Sigmoid colon (tissue), 6 donors: ENCODE measurements at regions not wholly inside any gene's neighbourhood (a gene's known extent, or its start where the extent isn't known, plus 50 kb on each side); places are given as distances from the start of the nearest gene placed in this dataset.

Source experiments
- DNase-seq: peaks from one replicate; pipeline ENCODE4 v3.0.0-alpha.2; 2019
- H3K27ac ChIP-seq, 4 donors: fragments of 200-600 bp; sonication (generic); one replicate each; pipeline ENCODE4 v1.5.1; 2016 to 2019; ENCODE audit warnings: mild to moderate bottlenecking in 1 of 4
- H3K27me3 ChIP-seq, 3 donors: fragments of 200-600 bp; sonication (generic); one replicate each; pipeline ENCODE4 v1.5.1; 2019; ENCODE audit warnings: mild to moderate bottlenecking in 1 of 3
- H3K36me3 ChIP-seq, 4 donors: fragments of 200-600 bp; sonication (generic); one replicate each; pipeline ENCODE4 v1.5.1; 2016 to 2019
- H3K4me1 ChIP-seq, 4 donors: fragments of 200-600 bp; sonication (generic); one replicate each; pipeline ENCODE4 v1.5.1; 2017 to 2019
- H3K4me3 ChIP-seq, 4 donors: fragments of 200-600 bp; sonication (generic); one replicate each; pipeline ENCODE4 v1.5.1; 2017 to 2019; ENCODE audit warnings: mild to moderate bottlenecking in 2 of 4, moderate library complexity in 1 of 4
- H3K9me3 ChIP-seq, 4 donors: fragments of 200-600 bp in 3 of 4; sonication (generic) in 3 of 4; one replicate each; pipeline versions ENCODE4 v1.5.1 to v1.6.1; 2013 to 2019
- CTCF ChIP-seq, 4 experiments: fragments of 450-650 bp in 3 of 4; fragments of 200-600 bp in 1 of 4; IDR thresholded peaks; one replicate each; pipeline ENCODE4 v1.5.1; 2016 to 2019; ENCODE audit warnings: antibody characterized with exemption in 4 of 4, mild to moderate bottlenecking in 3 of 4, moderate library complexity in 2 of 4
- EP300 ChIP-seq, 4 donors: sonication (generic); formaldehyde crosslinking; IDR thresholded peaks; one replicate each; pipeline ENCODE4 v1.6.1; 2017; ENCODE audit warnings: antibody characterized with exemption in 4 of 4
- POLR2A ChIP-seq, 2 donors: fragments of 450-650 bp; IDR thresholded peaks; one replicate each; pipeline ENCODE4 v1.6.1; 2016; ENCODE audit warnings: antibody characterized with exemption in 2 of 2, mild to moderate bottlenecking in 2 of 2, moderate library complexity in 2 of 2
- POLR2AphosphoS5 ChIP-seq, 4 donors: sonication (generic); formaldehyde crosslinking; IDR thresholded peaks; one replicate each; pipeline ENCODE4 v1.6.1; 2017; ENCODE audit warnings: antibody characterized with exemption in 4 of 4
- WGBS, 2 donors: extraction: QIAGEN DNeasy Blood & Tissue Kit; methylation state at CpG; one replicate each; pipeline ENCODE4 v1.1.7; 2013; 5-methylcytosine and 5-hydroxymethylcytosine counted together
- intact Hi-C: fragments of 100-400 bp; cut with DNase I; formaldehyde crosslinking; loops from one replicate; pipeline ENCODE4 v1.15.1; 2023
- donor health status: healthy with polysubstance abuse.
- donor health status: healthy.

GRCh38 chr3:153897025-153897723, 224.0 kb upstream of the ARHGEF26 start:
- 58 to 63% methylated on average over 3 of the region's 3 CpGs for WGBS, 2 donors
- H3K4me1 ChIP-seq = peaks cover 0 to 11% (median 9%) of the 10 kb centered on the region in 4 donors
- no peaks in the 10 kb centered on the region for H3K9me3 ChIP-seq
- no peak overlapping the region for H3K27ac ChIP-seq
- intact Hi-C loops = no loop called here
- H3K36me3 ChIP-seq = no peaks in the 10 kb centered on the region
- H3K27me3 ChIP-seq = no peaks in the 10 kb centered on the region
- TF ChIP-seq POLR2A (IDR thresholded peaks at IDR 0.05) (no peak), POLR2AphosphoS5 (IDR thresholded peaks at IDR 0.05) (no peak), CTCF (IDR thresholded peaks at IDR 0.05) (no peak), EP300 (IDR thresholded peaks at IDR 0.05) (no peak)
- DNase-seq = no peak
- H3K4me3 ChIP-seq = no peak overlapping the region

GRCh38 chr3:153897842-153898241, 223.3 kb upstream of the ARHGEF26 start:
- TF ChIP-seq POLR2AphosphoS5 (IDR thresholded peaks at IDR 0.05) (no peak), CTCF (IDR thresholded peaks at IDR 0.05) (no peak), POLR2A (IDR thresholded peaks at IDR 0.05) (no peak), EP300 (IDR thresholded peaks at IDR 0.05) (no peak)
- Histone ChIP-seq H3K27ac (no peak overlapping the region), H3K4me1 (peaks cover 0 to 4% (median 2%) of the 10 kb centered on the region in 4 donors), H3K4me3 (no peak overlapping the region), H3K36me3 (no peaks in the 10 kb centered on the region), H3K9me3 (no peaks in the 10 kb centered on the region), H3K27me3 (no peaks in the 10 kb centered on the region)
- no peak for DNase-seq
- intact Hi-C loops = no loop called here

- Histone ChIP-seq H3K4me3 (no peak overlapping the region), H3K27ac (no peak overlapping the region), H3K27me3 (no peaks in the 10 kb centered on the region), H3K36me3 (no peaks in the 10 kb centered on the region), H3K4me1 (no peaks in the 10 kb centered on the region), H3K9me3 (peaks cover 0 to 4% (median 0%) of the 10 kb centered on the region in 4 donors)
- 90 to 96% methylated on average over 2 of the region's 2 CpGs for WGBS, 2 donors
- no peak for DNase-seq
- intact Hi-C loops = no loop called here
- TF ChIP-seq POLR2AphosphoS5 (IDR thresholded peaks at IDR 0.05) (no peak), EP300 (IDR thresholded peaks at IDR 0.05) (no peak), POLR2A (IDR thresholded peaks at IDR 0.05) (no peak), CTCF (IDR thresholded peaks at IDR 0.05) (no peak)
These were observed 220.0 kb upstream of the ARHGEF26 start for GRCh38 chr3:153901152-153901551.

- TF ChIP-seq POLR2A (IDR thresholded peaks at IDR 0.05) (no peak), POLR2AphosphoS5 (IDR thresholded peaks at IDR 0.05) (no peak), EP300 (IDR thresholded peaks at IDR 0.05) (no peak), CTCF (IDR thresholded peaks at IDR 0.05) (no peak)
- H3K27ac ChIP-seq = no peak overlapping the region
These were observed 219.2 kb upstream of the ARHGEF26 start for GRCh38 chr3:153901991-153902390.

GRCh38 chr3:153903430-153903829, 217.8 kb upstream of the ARHGEF26 start:
- no peaks in the 10 kb centered on the region for H3K36me3 ChIP-seq
- intact Hi-C loops = no loop called here
- no peak overlapping the region for H3K4me3 ChIP-seq
- DNase-seq = no peak
- peaks cover 0 to 4% (median 0%) of the 10 kb centered on the region in 4 donors for H3K9me3 ChIP-seq
- H3K27me3 ChIP-seq = no peaks in the 10 kb centered on the region
- TF ChIP-seq POLR2AphosphoS5 (IDR thresholded peaks at IDR 0.05) = no peak
- TF ChIP-seq POLR2A (IDR thresholded peaks at IDR 0.05) = no peak
- no peak for TF ChIP-seq CTCF (IDR thresholded peaks at IDR 0.05)
- TF ChIP-seq EP300 (IDR thresholded peaks at IDR 0.05) = no peak
- H3K4me1 ChIP-seq = no peaks in the 10 kb centered on the region
- no peak overlapping the region for H3K27ac ChIP-seq

More at GRCh38 chr3:153901991-153902390, 219.2 kb upstream of the ARHGEF26 start:
- intact Hi-C loops = no loop called here
- Histone ChIP-seq H3K4me1 (no peaks in the 10 kb centered on the region), H3K36me3 (no peaks in the 10 kb centered on the region), H3K27me3 (no peaks in the 10 kb centered on the region), H3K9me3 (peaks cover 0 to 4% (median 0%) of the 10 kb centered on the region in 4 donors), H3K4me3 (no peak overlapping the region)
- WGBS, 2 donors = 91 to 93% methylated on average over 3 of the region's 3 CpGs
- DNase-seq = no peak
